CD14-positive monocyte (primary cell): ENCODE measurements at regions not wholly inside any gene's neighbourhood (a gene's known extent, or its start where the extent isn't known, plus 50 kb on each side); places are given as distances from the start of the nearest gene placed in this dataset.

Source experiments
- DNase-seq, 3 donors: peaks; one replicate each; pipeline ENCODE4 v3.0.0-alpha.2; 2011 to 2022
- H2AFZ ChIP-seq: 2 replicates; pipeline ENCODE4 v1.6.0; 2012; ENCODE audit warnings: mild to moderate bottlenecking, low read depth, low read length, inconsistent platforms; ENCODE audit not compliant: insufficient read depth, poor library complexity, severe bottlenecking
- H3K27ac ChIP-seq, 2 donors: 1 replicate in 1 of 2; 2 replicates in 1 of 2; pipeline ENCODE4 v1.5.1; 2012 to 2013; ENCODE audit warnings: low read length in 2 of 2, control low read depth in 1 of 2, inconsistent platforms in 1 of 2, low read depth in 1 of 2, mild to moderate bottlenecking in 1 of 2
- H3K27me3 ChIP-seq, 2 donors: one replicate each; pipeline versions ENCODE4 v1.6.0 to v1.6.1; 2011 to 2013; ENCODE audit warnings: low read length in 2 of 2; ENCODE audit not compliant: control insufficient read depth in 2 of 2, insufficient read depth in 2 of 2
- H3K36me3 ChIP-seq, 2 donors: replicated peaks in 1 of 2; 1 replicate in 1 of 2; 2 replicates in 1 of 2; pipeline versions ENCODE4 v1.5.1 to v1.6.1; 2012 to 2013; ENCODE audit warnings: low read length in 2 of 2, control low read depth in 1 of 2, inconsistent platforms in 1 of 2, mild to moderate bottlenecking in 1 of 2; ENCODE audit not compliant: insufficient read depth in 2 of 2, control insufficient read depth in 1 of 2
- H3K4me1 ChIP-seq, 2 donors: 1 replicate in 1 of 2; 2 replicates in 1 of 2; pipeline versions ENCODE4 v1.5.1 to v1.6.1; 2012 to 2013; ENCODE audit warnings: low read length in 2 of 2, control low read depth in 1 of 2, inconsistent platforms in 1 of 2, mild to moderate bottlenecking in 1 of 2, moderate library complexity in 1 of 2; ENCODE audit not compliant: insufficient read depth in 2 of 2, control insufficient read depth in 1 of 2
- H3K4me2 ChIP-seq: replicated peaks from 2 replicates; pipeline ENCODE3; 2012; ENCODE audit warnings: low read length, moderate library complexity, mild to moderate bottlenecking; ENCODE audit not compliant: poor library complexity, severe bottlenecking; ENCODE audit errors: extremely low read depth
- H3K4me3 ChIP-seq, 3 experiments: fragments of 200-600 bp in 1 of 3; sonication (generic) in 1 of 3; replicated peaks in 1 of 3; 1 replicate in 2 of 3; 2 replicates in 1 of 3; pipeline ENCODE4 v1.5.1; 2011 to 2013; ENCODE audit warnings: low read length in 3 of 3, mild to moderate bottlenecking in 3 of 3, control low read depth in 2 of 3, low read depth in 2 of 3, inconsistent platforms in 1 of 3, moderate library complexity in 1 of 3
- H3K79me2 ChIP-seq: 2 replicates; pipeline ENCODE4 v1.6.0; 2012; ENCODE audit warnings: mild to moderate bottlenecking, control low read depth, inconsistent platforms, low read length, moderate library complexity; ENCODE audit not compliant: insufficient read depth
- H3K9ac ChIP-seq: 2 replicates; pipeline ENCODE4 v1.6.0; 2017; ENCODE audit warnings: low read length, mild to moderate bottlenecking; ENCODE audit not compliant: insufficient read depth, poor library complexity, severe bottlenecking
- H3K9me3 ChIP-seq, 2 donors: replicated peaks in 1 of 2; 1 replicate in 1 of 2; 2 replicates in 1 of 2; pipeline versions ENCODE4 v1.5.1 to v1.6.1; 2012 to 2013; ENCODE audit warnings: low read length in 2 of 2, control low read depth in 1 of 2; ENCODE audit not compliant: control insufficient read depth in 1 of 2, insufficient read depth in 1 of 2
- H4K20me1 ChIP-seq: 2 replicates; pipeline ENCODE4 v1.6.0; 2012; ENCODE audit warnings: mild to moderate bottlenecking, low read length, control low read depth, moderate library complexity; ENCODE audit not compliant: insufficient read depth
- H3K27ac Mint-ChIP-seq, 7 donors: one replicate each; pipeline ENCODE4 v1.8.0; 2020; ENCODE audit warnings: mild to moderate bottlenecking in 7 of 7, mixed read lengths in 7 of 7, moderate library complexity in 6 of 7, inconsistent platforms in 2 of 7
- H3K27me3 Mint-ChIP-seq, 3 donors: one replicate each; pipeline ENCODE4 v1.8.0; 2021 to 2022; ENCODE audit warnings: low read depth in 3 of 3, mild to moderate bottlenecking in 3 of 3, mixed read lengths in 3 of 3, moderate library complexity in 3 of 3, inconsistent platforms in 1 of 3
- H3K36me3 Mint-ChIP-seq, 2 donors: one replicate each; pipeline ENCODE4 v1.8.0; 2020; ENCODE audit warnings: mixed read lengths in 2 of 2, inconsistent platforms in 1 of 2, mild to moderate bottlenecking in 1 of 2
- H3K4me1 Mint-ChIP-seq: one replicate; pipeline ENCODE4 v1.8.0; 2020; ENCODE audit warnings: mild to moderate bottlenecking, mixed read lengths
- H3K4me3 Mint-ChIP-seq, 2 donors: one replicate each; pipeline ENCODE4 v1.8.0; 2020; ENCODE audit warnings: mild to moderate bottlenecking in 2 of 2, mixed read lengths in 2 of 2, moderate library complexity in 1 of 2
- H3K9me3 Mint-ChIP-seq, 7 donors: one replicate each; pipeline ENCODE4 v1.8.0; 2020 to 2022; ENCODE audit warnings: mixed read lengths in 7 of 7, mild to moderate bottlenecking in 6 of 7, moderate library complexity in 6 of 7, inconsistent platforms in 2 of 7
- WGBS: methylation state at CpG from one replicate; pipeline ENCODE4 v1.1.5; 2013; ENCODE audit warnings: missing lambda C conversion rate; ENCODE audit not compliant: insufficient coverage; 5-methylcytosine and 5-hydroxymethylcytosine counted together
- intact Hi-C, 2 donors: fragments of 100-400 bp; cut with micrococcal nuclease; formaldehyde crosslinking; loops; one replicate each; pipeline versions ENCODE4 v1.15.0 to v1.15.1; 2023
- TF ChIP-seq, protein P1 (sequence below): fragments of 200-600 bp; IDR thresholded peaks from one replicate; pipeline ENCODE4 v1.8.0; 2022; ENCODE audit warnings: antibody characterized with exemption, mild to moderate bottlenecking

DNA sequence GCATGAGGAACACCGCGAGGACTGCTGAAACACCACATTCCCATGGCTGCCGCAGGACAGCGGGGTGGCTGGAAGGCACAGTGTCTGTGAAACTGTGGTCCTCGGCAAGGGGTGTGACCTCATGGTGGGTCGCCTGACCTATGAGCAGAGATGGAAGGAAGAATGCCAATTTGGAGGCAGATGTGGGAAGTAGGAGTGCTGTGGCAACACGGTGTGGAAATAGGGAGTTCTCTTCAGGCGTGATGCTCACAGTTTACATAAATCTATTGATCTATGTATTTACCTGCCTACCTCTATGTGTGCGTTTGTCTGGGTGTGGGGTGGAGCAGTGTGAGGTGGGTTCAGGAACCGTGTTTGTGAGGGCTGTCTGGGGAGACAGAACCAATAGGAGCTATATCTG, 62.3 kb upstream of the LSM6 start:
- Histone ChIP-seq H3K9ac (no peak overlapping the region), H3K27ac (peak overlapping the region in 1 of 2 donors; percentile 81), H3K27me3 (no peaks in the 10 kb centered on the region), H2AFZ (no peak overlapping the region), H3K4me3 (peak overlapping the region in 1 of 3 experiments; percentile 9), H3K36me3 (no peaks in the 10 kb centered on the region), H3K79me2 (no peaks in the 10 kb centered on the region), H3K4me2 (no peak overlapping the region), H3K9me3 (no peaks in the 10 kb centered on the region), H4K20me1 (no peaks in the 10 kb centered on the region), H3K4me1 (peaks cover 61 to 67% of the 10 kb centered on the region in 2 donors)
- H3K36me3 Mint-ChIP-seq: peaks cover 0 to 2% of the 10 kb centered on the region in 2 donors
- intact Hi-C loops: no loop called here
- TF ChIP-seq, protein P1, sequence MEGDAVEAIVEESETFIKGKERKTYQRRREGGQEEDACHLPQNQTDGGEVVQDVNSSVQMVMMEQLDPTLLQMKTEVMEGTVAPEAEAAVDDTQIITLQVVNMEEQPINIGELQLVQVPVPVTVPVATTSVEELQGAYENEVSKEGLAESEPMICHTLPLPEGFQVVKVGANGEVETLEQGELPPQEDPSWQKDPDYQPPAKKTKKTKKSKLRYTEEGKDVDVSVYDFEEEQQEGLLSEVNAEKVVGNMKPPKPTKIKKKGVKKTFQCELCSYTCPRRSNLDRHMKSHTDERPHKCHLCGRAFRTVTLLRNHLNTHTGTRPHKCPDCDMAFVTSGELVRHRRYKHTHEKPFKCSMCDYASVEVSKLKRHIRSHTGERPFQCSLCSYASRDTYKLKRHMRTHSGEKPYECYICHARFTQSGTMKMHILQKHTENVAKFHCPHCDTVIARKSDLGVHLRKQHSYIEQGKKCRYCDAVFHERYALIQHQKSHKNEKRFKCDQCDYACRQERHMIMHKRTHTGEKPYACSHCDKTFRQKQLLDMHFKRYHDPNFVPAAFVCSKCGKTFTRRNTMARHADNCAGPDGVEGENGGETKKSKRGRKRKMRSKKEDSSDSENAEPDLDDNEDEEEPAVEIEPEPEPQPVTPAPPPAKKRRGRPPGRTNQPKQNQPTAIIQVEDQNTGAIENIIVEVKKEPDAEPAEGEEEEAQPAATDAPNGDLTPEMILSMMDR: no peak
- 97% methylated on average over 8 of the region's 10 CpGs for WGBS
- peak overlapping the region in 4 of 7 donors; percentile 53 to 83 (median 72) for H3K27ac Mint-ChIP-seq
- DNase-seq: no peak
- H3K4me1 Mint-ChIP-seq: peaks cover 69% of the 10 kb centered on the region
- H3K27me3 Mint-ChIP-seq: peaks cover 0 to 4% (median 3%) of the 10 kb centered on the region in 3 donors
- peaks cover 0 to 17% (median 5%) of the 10 kb centered on the region in 7 donors for H3K9me3 Mint-ChIP-seq
- H3K4me3 Mint-ChIP-seq: no peak overlapping the region

DNA sequence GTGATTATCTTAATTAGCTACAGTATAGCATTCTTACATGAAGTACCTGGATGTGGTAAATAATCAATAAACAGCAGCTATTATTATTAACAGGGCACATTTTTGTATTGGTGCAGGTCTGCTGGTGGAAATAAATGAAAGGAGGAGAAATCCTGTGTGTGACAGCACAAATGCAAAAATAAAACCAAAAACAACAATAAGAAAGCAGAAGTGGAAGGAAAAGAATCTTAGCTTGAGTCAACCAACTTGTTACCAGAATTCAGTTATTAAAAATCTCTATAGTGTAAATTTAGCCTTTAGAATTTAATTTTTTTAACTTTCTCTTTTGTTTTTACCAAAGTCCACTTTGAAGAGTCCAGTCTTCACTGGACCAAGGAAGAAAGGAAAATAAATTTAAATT, 63.1 kb upstream of the LSM6 start:
- TF ChIP-seq, protein P1: no peak
- intact Hi-C loops: no loop called here
- no peak overlapping the region for H2AFZ ChIP-seq
- peaks cover 66 to 72% of the 10 kb centered on the region in 2 donors for H3K4me1 ChIP-seq
- no peaks in the 10 kb centered on the region for H3K36me3 ChIP-seq
- H3K79me2 ChIP-seq: no peaks in the 10 kb centered on the region
- Mint-ChIP-seq H3K9me3 (peaks cover 0 to 14% (median 3%) of the 10 kb centered on the region in 7 donors), H3K4me3 (peak overlapping the region in 1 of 2 donors; percentile 59), H3K36me3 (peaks cover 0 to 2% of the 10 kb centered on the region in 2 donors), H3K4me1 (peaks cover 71% of the 10 kb centered on the region), H3K27me3 (peaks cover 0 to 4% (median 3%) of the 10 kb centered on the region in 3 donors), H3K27ac (peak overlapping the region in 6 of 7 donors; percentile 53 to 88 (median 72))
- H4K20me1 ChIP-seq: no peaks in the 10 kb centered on the region
- DNase-seq: peak in 2 of 3 donors; percentile 22 to 41
- peak overlapping the region; percentile 20 for H3K4me2 ChIP-seq
- H3K9ac ChIP-seq: no peak overlapping the region
- no peaks in the 10 kb centered on the region for H3K9me3 ChIP-seq
- no peaks in the 10 kb centered on the region for H3K27me3 ChIP-seq
- H3K27ac ChIP-seq: peak overlapping the region in 1 of 2 donors; percentile 81
- H3K4me3 ChIP-seq: peak overlapping the region in 1 of 3 experiments; percentile 9
